Glutamatergic neuron (in vitro differentiated cells): ENCODE measurements at regions not wholly inside any gene's neighbourhood (a gene's known extent, or its start where the extent isn't known, plus 50 kb on each side); places are given as distances from the start of the nearest gene placed in this dataset.

Experiments used
- DNase-seq: peaks from one replicate; pipeline ENCODE4 v3.0.0; 2022
- H3K27ac Mint-ChIP-seq: one replicate; pipeline ENCODE4 v1.8.0; 2020; ENCODE audit warnings: mild to moderate bottlenecking, mixed read lengths, inconsistent platforms; ENCODE audit not compliant: unreplicated experiment
- H3K27me3 Mint-ChIP-seq: one replicate; pipeline ENCODE4 v1.8.0; 2020; ENCODE audit warnings: mild to moderate bottlenecking, moderate library complexity, mixed read lengths, inconsistent platforms; ENCODE audit not compliant: unreplicated experiment
- H3K36me3 Mint-ChIP-seq: one replicate; pipeline ENCODE4 v1.8.0; 2020; ENCODE audit warnings: mild to moderate bottlenecking, mixed read lengths, inconsistent platforms; ENCODE audit not compliant: unreplicated experiment
- H3K4me1 Mint-ChIP-seq: one replicate; pipeline ENCODE4 v1.8.0; 2020; ENCODE audit warnings: mild to moderate bottlenecking, low read depth, mixed read lengths, inconsistent platforms; ENCODE audit not compliant: unreplicated experiment
- H3K4me3 Mint-ChIP-seq: one replicate; pipeline ENCODE4 v1.8.0; 2020; ENCODE audit warnings: mild to moderate bottlenecking, mixed read lengths, inconsistent platforms; ENCODE audit not compliant: unreplicated experiment
- H3K9me3 Mint-ChIP-seq: one replicate; pipeline ENCODE4 v1.8.0; 2020; ENCODE audit warnings: mild to moderate bottlenecking, moderate library complexity, mixed read lengths, inconsistent platforms; ENCODE audit not compliant: unreplicated experiment
- CTCF ChIP-seq: fragments of 200-600 bp; sonication (generic); IDR thresholded peaks from one replicate; pipeline ENCODE4 v1.5.0; 2021; ENCODE audit not compliant: partially characterized antibody, unreplicated experiment

DNA sequence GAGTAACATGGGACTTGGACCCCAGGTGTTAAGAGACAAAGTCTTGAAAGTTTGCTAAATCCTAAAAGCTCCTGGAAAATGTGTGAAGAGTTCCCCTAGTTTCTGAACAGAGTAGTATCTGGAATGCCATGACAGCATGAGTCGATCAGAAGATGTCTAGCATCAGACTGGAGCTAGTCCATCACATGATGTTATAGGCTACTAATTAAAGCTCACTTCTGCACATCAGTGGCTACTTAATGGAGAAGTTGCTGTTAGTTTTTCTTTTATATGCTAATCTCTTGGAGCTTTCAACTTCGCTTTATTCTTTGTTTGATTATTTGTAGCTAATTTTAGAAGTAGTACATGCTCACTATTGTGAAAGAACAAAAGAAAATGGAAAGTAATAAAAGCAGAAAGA lies 471.3 kb upstream of the KLF4 start:
- Mint-ChIP-seq H3K27ac (no peak overlapping the region), H3K36me3 (no peaks in the 10 kb centered on the region), H3K4me1 (no peaks in the 10 kb centered on the region), H3K27me3 (no peaks in the 10 kb centered on the region), H3K4me3 (no peak overlapping the region), H3K9me3 (no peaks in the 10 kb centered on the region)
- no peak for TF ChIP-seq CTCF
- DNase-seq: no peak

GRCh38 chr9:107954312-107954711 lies 464.7 kb upstream of the KLF4 start:
- Mint-ChIP-seq H3K9me3 (peaks cover 2% of the 10 kb centered on the region), H3K4me1 (no peaks in the 10 kb centered on the region), H3K27me3 (peaks cover 2% of the 10 kb centered on the region), H3K4me3 (no peak overlapping the region), H3K36me3 (peaks cover 4% of the 10 kb centered on the region), H3K27ac (no peak overlapping the region)
- no peak for DNase-seq
- TF ChIP-seq CTCF: no peak

GRCh38 chr9:107953556-107954125 lies 464.1 kb upstream of the KLF4 start:
- Mint-ChIP-seq H3K4me3 (no peak overlapping the region), H3K4me1 (no peaks in the 10 kb centered on the region), H3K9me3 (peaks cover 2% of the 10 kb centered on the region), H3K27me3 (peaks cover 2% of the 10 kb centered on the region), H3K27ac (no peak overlapping the region), H3K36me3 (peaks cover 4% of the 10 kb centered on the region)
- TF ChIP-seq CTCF: no peak
- DNase-seq: no peak

GRCh38 chr9:107952773-107953172 lies 463.2 kb upstream of the KLF4 start:
- H3K36me3 Mint-ChIP-seq: peaks cover 4% of the 10 kb centered on the region
- no peak for TF ChIP-seq CTCF
- DNase-seq: no peak
- H3K9me3 Mint-ChIP-seq: peaks cover 2% of the 10 kb centered on the region
- H3K27ac Mint-ChIP-seq: no peak overlapping the region
- no peaks in the 10 kb centered on the region for H3K4me1 Mint-ChIP-seq
- peaks cover 2% of the 10 kb centered on the region for H3K27me3 Mint-ChIP-seq
- no peak overlapping the region for H3K4me3 Mint-ChIP-seq

GRCh38 chr9:107951511-107951910 lies 461.9 kb upstream of the KLF4 start:
- Mint-ChIP-seq H3K9me3 (peaks cover 2% of the 10 kb centered on the region), H3K36me3 (peaks cover 4% of the 10 kb centered on the region), H3K27me3 (peaks cover 2% of the 10 kb centered on the region), H3K27ac (no peak overlapping the region), H3K4me1 (no peaks in the 10 kb centered on the region), H3K4me3 (no peak overlapping the region)
- DNase-seq: no peak
- TF ChIP-seq CTCF: no peak
